ENCODE measurements at regions not wholly inside any gene's neighbourhood (a gene's known extent, or its start where the extent isn't known, plus 50 kb on each side); places are given as distances from the start of the nearest gene placed in this dataset.

DNA sequence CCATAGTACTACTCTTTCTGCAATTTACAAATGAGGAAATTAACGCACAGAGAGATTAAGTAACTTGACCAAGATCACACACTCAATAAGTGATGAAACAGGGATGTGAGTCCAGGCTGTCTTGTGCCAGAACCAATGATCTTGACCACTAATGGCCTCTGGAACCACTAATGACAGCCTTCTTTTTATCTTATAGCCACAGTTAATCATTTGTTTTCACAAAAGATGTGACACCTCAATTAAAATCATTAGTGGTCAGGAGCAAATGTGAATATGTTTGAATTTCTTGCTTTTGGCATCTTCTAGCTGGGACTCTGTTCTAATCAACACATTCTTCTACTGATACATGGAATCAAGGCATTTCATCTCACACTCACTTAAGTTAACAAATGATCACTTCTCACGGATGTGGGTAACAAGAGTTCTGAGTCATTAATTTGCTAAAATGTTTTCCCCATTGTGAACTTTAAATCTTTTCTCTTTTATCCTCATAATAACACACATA is 102.7 kb upstream of the CD180 start:
- H3K9me3 Mint-ChIP-seq, result no peaks in the 10 kb centered on the region
- no peak overlapping the region for H3K27ac Mint-ChIP-seq
- no peak for ATAC-seq (ENCODE audit: low read depth)
- DNase-seq (ENCODE audit: low spot score in 2 of 2), result no peak
- H3K4me3 Mint-ChIP-seq, result no peak overlapping the region
- no peaks in the 10 kb centered on the region for H3K4me1 Mint-ChIP-seq
- H3K27me3 Mint-ChIP-seq, result peaks cover 8% of the 10 kb centered on the region
- no peaks in the 10 kb centered on the region for H3K36me3 Mint-ChIP-seq

DNA sequence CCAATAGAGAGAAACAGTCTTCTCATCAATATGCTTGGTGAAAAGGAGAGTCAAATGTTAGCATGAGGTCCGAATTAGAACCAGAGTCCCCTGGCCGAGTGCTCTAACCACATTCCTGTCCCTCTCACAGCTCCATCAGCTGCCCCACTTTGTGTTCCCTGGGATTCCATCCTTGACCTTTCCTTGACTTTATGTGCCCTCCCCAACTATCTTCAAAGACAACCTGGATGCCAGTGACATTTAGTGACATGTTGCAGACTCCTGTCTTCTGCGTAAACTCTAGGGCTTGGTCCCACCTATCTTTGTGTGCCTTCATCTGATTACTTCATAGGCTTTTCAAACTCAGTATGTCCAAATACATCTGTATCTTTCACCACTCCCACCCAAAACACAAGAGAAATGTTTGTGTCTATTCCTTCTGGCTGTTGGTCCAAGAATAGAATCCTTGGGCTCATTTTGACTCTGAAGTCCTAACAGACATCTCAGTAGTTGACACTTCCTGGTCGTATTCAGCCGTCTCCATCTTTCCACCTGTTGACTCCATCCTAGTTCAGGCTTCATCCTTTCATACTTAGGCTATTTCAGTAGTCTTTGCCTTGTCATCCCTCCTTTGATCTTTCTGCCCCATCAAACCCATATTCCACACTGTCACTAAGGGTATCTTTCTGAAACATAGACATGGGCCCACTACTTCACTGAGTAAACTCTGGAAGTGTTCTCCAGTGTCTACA is 101.4 kb upstream of the CD180 start:
- Mint-ChIP-seq H3K27me3 (peaks cover 8% of the 10 kb centered on the region), H3K36me3 (no peaks in the 10 kb centered on the region), H3K9me3 (no peaks in the 10 kb centered on the region), H3K4me1 (no peaks in the 10 kb centered on the region), H3K27ac (no peak overlapping the region), H3K4me3 (no peak overlapping the region)
- DNase-seq (ENCODE audit: low spot score in 2 of 2) (no peak), ATAC-seq (ENCODE audit: low read depth) (no peak)

DNA sequence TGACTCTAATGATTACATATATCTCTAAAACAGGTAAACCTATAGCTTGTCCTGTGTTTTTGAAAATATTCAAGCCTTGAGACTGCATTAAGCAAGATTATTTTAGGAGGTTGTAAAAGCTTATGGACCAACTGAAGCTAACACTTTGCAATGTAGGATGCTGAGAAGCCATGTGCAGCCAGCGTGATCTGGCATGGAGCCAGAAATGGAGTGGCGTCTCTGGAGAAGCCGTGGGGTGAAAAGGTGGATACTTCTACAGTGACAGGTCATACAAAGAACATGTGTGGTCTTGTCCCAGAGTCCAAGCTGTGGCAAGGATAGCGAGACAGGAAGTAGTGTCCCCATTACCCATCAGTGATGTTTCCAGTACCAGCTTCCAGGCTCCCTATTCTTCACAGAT is 100.8 kb upstream of the CD180 start:
- no peaks in the 10 kb centered on the region for H3K9me3 Mint-ChIP-seq
- no peak overlapping the region for H3K4me3 Mint-ChIP-seq
- ATAC-seq (ENCODE audit: low read depth), result no peak
- H3K36me3 Mint-ChIP-seq, result no peaks in the 10 kb centered on the region
- peaks cover 8% of the 10 kb centered on the region for H3K27me3 Mint-ChIP-seq
- no peaks in the 10 kb centered on the region for H3K4me1 Mint-ChIP-seq
- no peak for DNase-seq (ENCODE audit: low spot score in 2 of 2)
- H3K27ac Mint-ChIP-seq, result no peak overlapping the region

GRCh38 chr5:67294266-67294938 is 97.8 kb upstream of the CD180 start:
- DNase-seq (ENCODE audit: low spot score in 2 of 2) (no peak), ATAC-seq (ENCODE audit: low read depth) (no peak)
- no peak overlapping the region for H3K27ac Mint-ChIP-seq
- peaks cover 6% of the 10 kb centered on the region for H3K27me3 Mint-ChIP-seq
- H3K36me3 Mint-ChIP-seq, result no peaks in the 10 kb centered on the region
- H3K4me3 Mint-ChIP-seq, result no peak overlapping the region
- no peaks in the 10 kb centered on the region for H3K9me3 Mint-ChIP-seq
- H3K4me1 Mint-ChIP-seq, result no peaks in the 10 kb centered on the region

- Mint-ChIP-seq H3K27ac (no peak overlapping the region), H3K9me3 (no peaks in the 10 kb centered on the region), H3K27me3 (peaks cover 8% of the 10 kb centered on the region), H3K4me3 (no peak overlapping the region), H3K4me1 (peaks cover 7% of the 10 kb centered on the region), H3K36me3 (no peaks in the 10 kb centered on the region)
- ATAC-seq (ENCODE audit: low read depth), result no peak
- DNase-seq (ENCODE audit: low spot score in 2 of 2), result no peak
Measured at GRCh38 chr5:67293226-67293625, 96.6 kb upstream of the CD180 start.

DNA sequence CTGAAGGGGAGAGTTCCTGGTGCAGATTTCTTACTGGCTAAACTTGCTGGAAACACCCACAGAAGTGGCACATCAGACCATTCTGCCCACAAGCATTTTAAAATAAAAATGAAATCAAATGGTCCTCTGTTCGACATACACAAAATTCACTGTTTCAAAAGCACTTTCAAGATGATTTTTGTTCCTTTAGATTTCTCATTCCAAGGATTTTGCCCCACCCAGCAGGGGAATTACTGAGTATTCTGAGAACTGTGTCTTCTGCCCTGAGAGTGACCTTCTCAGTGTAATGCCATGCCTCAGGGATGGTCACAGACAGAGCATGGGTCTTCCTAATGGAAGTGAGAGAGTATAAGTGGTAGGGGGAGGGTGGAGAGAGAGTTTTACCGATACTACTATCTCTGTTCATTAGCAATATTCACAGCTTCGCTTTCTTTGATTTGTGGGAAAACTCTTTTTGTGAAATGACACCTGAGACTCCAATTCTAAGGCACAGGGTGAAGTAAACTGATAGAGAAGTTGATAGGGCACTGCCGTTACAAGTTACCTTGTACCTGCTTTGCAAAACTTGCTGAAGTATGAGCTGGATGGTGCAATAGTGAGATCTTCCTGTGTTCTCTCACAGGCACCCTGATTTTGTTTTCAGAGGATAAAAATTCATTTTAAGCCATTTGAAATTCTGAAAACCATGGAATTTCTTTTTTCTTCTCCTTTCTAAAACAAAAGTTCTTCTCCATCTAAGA is 95.8 kb upstream of the CD180 start:
- H3K27me3 Mint-ChIP-seq, result peaks cover 7% of the 10 kb centered on the region
- DNase-seq (ENCODE audit: low spot score in 2 of 2), result no peak
- H3K36me3 Mint-ChIP-seq, result no peaks in the 10 kb centered on the region
- H3K9me3 Mint-ChIP-seq, result no peaks in the 10 kb centered on the region
- no peak for ATAC-seq (ENCODE audit: low read depth)
- H3K4me3 Mint-ChIP-seq, result no peak overlapping the region
- peaks cover 7% of the 10 kb centered on the region for H3K4me1 Mint-ChIP-seq
- no peak overlapping the region for H3K27ac Mint-ChIP-seq

- Mint-ChIP-seq H3K9me3 (no peaks in the 10 kb centered on the region), H3K36me3 (no peaks in the 10 kb centered on the region), H3K4me3 (no peak overlapping the region), H3K27ac (no peak overlapping the region), H3K4me1 (peaks cover 7% of the 10 kb centered on the region), H3K27me3 (peaks cover 7% of the 10 kb centered on the region)
- DNase-seq (ENCODE audit: low spot score in 2 of 2) (no peak), ATAC-seq (ENCODE audit: low read depth) (no peak)
Measured at GRCh38 chr5:67291671-67292070, 95.1 kb upstream of the CD180 start.

- H3K36me3 Mint-ChIP-seq, result no peaks in the 10 kb centered on the region
- H3K4me3 Mint-ChIP-seq, result no peak overlapping the region
- no peaks in the 10 kb centered on the region for H3K9me3 Mint-ChIP-seq
- DNase-seq (ENCODE audit: low spot score in 2 of 2) (no peak), ATAC-seq (ENCODE audit: low read depth) (no peak)
- H3K27ac Mint-ChIP-seq, result no peak overlapping the region
- peaks cover 9% of the 10 kb centered on the region for H3K4me1 Mint-ChIP-seq
- peaks cover 8% of the 10 kb centered on the region for H3K27me3 Mint-ChIP-seq
Measured at GRCh38 chr5:67291066-67291465, 94.5 kb upstream of the CD180 start.

DNA sequence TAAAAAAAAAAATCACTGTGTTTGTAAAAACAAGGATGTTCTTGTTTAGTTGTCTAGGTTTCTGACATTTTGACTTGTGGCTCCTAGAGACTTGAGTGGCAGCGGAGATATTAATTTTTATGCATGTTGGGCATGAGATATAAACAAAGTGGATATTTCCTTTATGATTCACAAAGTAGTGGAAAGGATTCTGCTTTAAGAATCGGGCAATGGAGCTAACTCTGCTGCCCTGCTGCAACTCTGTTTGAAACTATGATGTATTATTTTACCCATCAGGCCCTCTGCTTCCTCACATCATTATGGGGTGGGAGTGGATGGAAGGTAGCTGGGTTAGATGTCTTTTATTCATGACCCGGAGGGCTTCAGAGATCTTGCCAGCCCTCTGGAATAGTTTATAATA is 94.1 kb upstream of the CD180 start:
- DNase-seq (ENCODE audit: low spot score in 2 of 2) (no peak), ATAC-seq (ENCODE audit: low read depth) (no peak)
- Mint-ChIP-seq H3K9me3 (no peaks in the 10 kb centered on the region), H3K27me3 (peaks cover 9% of the 10 kb centered on the region), H3K4me1 (peaks cover 10% of the 10 kb centered on the region), H3K36me3 (no peaks in the 10 kb centered on the region), H3K4me3 (no peak overlapping the region), H3K27ac (no peak overlapping the region)

DNA sequence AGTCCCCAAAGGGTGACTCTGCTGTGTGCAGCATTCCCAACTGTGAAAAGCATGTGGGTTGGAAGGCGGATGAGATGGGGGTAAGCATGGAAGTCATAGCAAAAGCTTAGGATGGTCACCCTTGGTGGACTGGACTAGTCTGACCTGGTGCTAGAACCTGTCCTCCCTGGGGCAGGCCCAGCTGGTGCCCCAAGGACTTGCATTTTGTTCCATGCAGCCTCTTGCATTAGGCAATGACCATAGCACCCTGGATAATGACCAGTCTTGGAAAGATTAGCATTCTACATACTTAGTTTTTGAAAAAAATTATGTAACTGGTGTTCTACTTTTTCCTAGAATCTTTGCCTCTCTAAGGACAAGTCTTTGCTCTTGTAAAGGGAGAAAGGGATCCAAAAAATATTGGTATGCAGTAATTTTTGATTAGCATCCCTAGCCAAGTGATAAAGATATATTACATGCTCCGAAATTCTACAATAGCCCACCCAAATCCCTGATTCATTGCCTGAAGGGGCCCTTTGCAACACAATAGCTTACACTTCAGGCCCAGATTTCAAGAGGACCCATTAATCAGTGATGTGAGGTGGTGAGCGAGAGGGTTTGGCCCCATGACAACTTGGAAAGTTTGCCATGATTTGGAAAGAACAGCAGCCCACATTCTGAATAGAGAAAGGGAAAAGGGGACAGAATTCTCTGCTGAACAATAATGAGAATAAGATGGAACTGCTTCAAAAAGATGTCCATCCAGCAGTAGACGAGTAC is 93.3 kb upstream of the CD180 start:
- no peaks in the 10 kb centered on the region for H3K36me3 Mint-ChIP-seq
- no peaks in the 10 kb centered on the region for H3K9me3 Mint-ChIP-seq
- DNase-seq (ENCODE audit: low spot score in 2 of 2) (no peak), ATAC-seq (ENCODE audit: low read depth) (no peak)
- peaks cover 10% of the 10 kb centered on the region for H3K4me1 Mint-ChIP-seq
- no peak overlapping the region for H3K4me3 Mint-ChIP-seq
- peaks cover 9% of the 10 kb centered on the region for H3K27me3 Mint-ChIP-seq
- no peak overlapping the region for H3K27ac Mint-ChIP-seq

DNA sequence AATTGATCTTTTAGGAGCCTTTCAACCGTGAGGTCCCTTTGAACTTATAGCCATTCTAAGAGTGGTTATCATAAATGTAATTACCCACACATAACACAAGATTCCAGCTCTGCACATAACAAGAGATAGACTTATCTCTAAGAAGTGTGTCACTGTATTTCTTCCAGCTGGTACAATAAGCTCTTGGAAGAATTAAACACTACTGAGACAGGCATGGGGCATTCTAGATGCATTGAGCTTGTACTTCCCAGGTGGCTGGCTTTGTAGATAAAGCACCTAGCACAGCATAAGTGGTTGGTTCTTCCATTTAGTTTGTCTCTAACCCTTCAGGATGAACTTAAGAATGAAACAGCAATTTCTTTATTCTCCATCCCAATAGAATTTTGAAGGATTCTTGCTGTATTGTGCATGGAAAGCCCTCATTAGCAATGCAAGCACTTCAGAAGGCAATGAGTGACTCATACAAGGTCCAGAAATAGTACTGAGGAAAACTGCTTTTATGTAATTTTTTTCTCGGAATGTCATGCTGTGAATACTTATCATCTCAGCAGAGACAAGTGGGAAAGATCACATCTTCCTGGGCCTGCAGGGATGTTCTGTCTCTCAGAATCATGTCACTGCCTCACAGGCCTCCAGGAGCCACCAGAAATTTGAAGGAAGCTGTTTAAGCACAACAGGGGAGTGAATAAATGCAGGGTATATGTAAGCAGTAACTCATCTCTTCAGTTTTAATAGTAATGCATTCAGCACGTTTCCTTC is 91.1 kb upstream of the CD180 start:
- ATAC-seq (ENCODE audit: low read depth) (no peak), DNase-seq (ENCODE audit: low spot score in 2 of 2) (no peak)
- no peaks in the 10 kb centered on the region for H3K36me3 Mint-ChIP-seq
- H3K4me1 Mint-ChIP-seq, result peaks cover 10% of the 10 kb centered on the region
- H3K9me3 Mint-ChIP-seq, result no peaks in the 10 kb centered on the region
- peaks cover 13% of the 10 kb centered on the region for H3K27me3 Mint-ChIP-seq
- H3K4me3 Mint-ChIP-seq, result no peak overlapping the region
- no peak overlapping the region for H3K27ac Mint-ChIP-seq

DNA sequence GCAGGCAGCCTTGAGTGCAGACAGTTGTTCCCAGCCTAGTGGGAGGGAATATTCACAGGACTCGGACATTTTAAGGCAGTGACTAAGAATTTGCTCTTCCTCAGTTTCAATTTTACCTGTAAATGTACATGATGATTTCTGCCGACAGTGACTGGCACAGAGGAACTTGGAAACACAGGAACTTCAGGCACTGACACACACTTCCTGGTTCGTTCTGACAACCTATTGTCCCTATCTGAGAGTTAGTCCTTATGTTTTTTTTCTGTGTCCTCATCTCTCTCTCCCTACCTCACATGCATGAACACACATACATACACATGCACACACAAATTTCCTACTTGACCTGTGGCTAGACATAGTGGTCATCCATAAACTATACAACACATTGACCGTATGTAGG is 89.4 kb upstream of the CD180 start:
- no peak overlapping the region for H3K27ac Mint-ChIP-seq
- H3K4me1 Mint-ChIP-seq, result peaks cover 10% of the 10 kb centered on the region
- H3K27me3 Mint-ChIP-seq, result peaks cover 10% of the 10 kb centered on the region
- no peaks in the 10 kb centered on the region for H3K9me3 Mint-ChIP-seq
- no peaks in the 10 kb centered on the region for H3K36me3 Mint-ChIP-seq
- no peak for ATAC-seq (ENCODE audit: low read depth)
- no peak for DNase-seq (ENCODE audit: low spot score in 2 of 2)
- H3K4me3 Mint-ChIP-seq, result no peak overlapping the region

GRCh38 chr5:67283988-67284487 is 87.4 kb upstream of the CD180 start:
- Mint-ChIP-seq H3K9me3 (peaks cover 1% of the 10 kb centered on the region), H3K27ac (no peak overlapping the region), H3K4me3 (no peak overlapping the region), H3K36me3 (no peaks in the 10 kb centered on the region), H3K4me1 (peaks cover 9% of the 10 kb centered on the region), H3K27me3 (peaks cover 11% of the 10 kb centered on the region)
- ATAC-seq (ENCODE audit: low read depth) (no peak), DNase-seq (ENCODE audit: low spot score in 2 of 2) (no peak)
